ENCODE measurements at regions not wholly inside any gene's neighbourhood (a gene's known extent, or its start where the extent isn't known, plus 50 kb on each side); places are given as distances from the start of the nearest gene placed in this dataset.

DNA sequence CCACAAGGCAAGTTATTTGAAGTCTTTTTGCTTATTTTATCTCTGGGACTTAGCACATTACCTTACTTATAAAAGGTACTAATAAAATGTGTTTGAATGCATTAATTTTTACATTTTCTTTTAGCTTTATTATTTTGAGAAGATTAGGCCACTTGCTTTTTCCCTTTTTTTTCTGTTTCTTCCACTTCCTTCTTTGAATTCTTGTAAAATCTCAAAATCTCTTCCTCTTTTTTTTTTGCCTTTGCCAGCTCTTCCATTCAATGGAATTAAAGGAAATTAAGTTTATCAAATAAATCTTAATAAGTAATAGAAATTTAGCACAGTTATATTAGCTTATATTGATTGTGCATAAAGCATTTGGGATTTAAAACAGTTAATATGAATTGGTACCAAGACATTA is 260.9 kb downstream of the SRGAP2C start:
- CTCF ChIA-PET, result no interaction called here
- Histone ChIP-seq H3K36me3 (ENCODE audit: control insufficient read depth, insufficient read depth, low read length) (no peaks in the 10 kb centered on the region), H2BK5ac (ENCODE audit: low read depth, low read length, poor library complexity, severe bottlenecking) (no peak overlapping the region), H2BK120ac (ENCODE audit: low read depth, low read length) (no peak overlapping the region), H3K9ac (ENCODE audit: low read depth, low read length) (no peak overlapping the region), H3K27me3 (ENCODE audit: control insufficient read depth, insufficient read depth, low read length) (peaks cover 2% of the 10 kb centered on the region), H2BK20ac (ENCODE audit: low read depth, low read length) (no peak overlapping the region), H3K56ac (ENCODE audit: extremely low read depth, insufficient read depth, low read length) (no peak overlapping the region), H4K5ac (ENCODE audit: low read depth, low read length) (no peak overlapping the region), H2BK15ac (ENCODE audit: low read depth, low read length) (no peak overlapping the region), H3K4me3 (ENCODE audit: insufficient read depth, low read depth, low read length) (no peak overlapping the region), H3K9me3 (ENCODE audit: control insufficient read depth, insufficient read depth, low read length) (no peaks in the 10 kb centered on the region), H3K9me1 (ENCODE audit: insufficient read depth, low read length) (no peaks in the 10 kb centered on the region), H3K18ac (ENCODE audit: low read depth, low read length) (no peak overlapping the region), H3K4me2 (ENCODE audit: low read depth, low read length) (no peak overlapping the region), H2AK9ac (replicated peaks; ENCODE audit: low read depth, low read length, poor library complexity) (no peak overlapping the region), H2AK5ac (ENCODE audit: low read depth, low read length) (no peak overlapping the region), H4K20me1 (ENCODE audit: insufficient read depth, low read length) (no peaks in the 10 kb centered on the region), H3K4me1 (ENCODE audit: control insufficient read depth, insufficient read depth, low read length) (no peaks in the 10 kb centered on the region), H3K79me1 (ENCODE audit: low read depth in 1 of 2, low read length in 2 of 2) (no peaks in the 10 kb centered on the region), H3K14ac (replicated peaks; ENCODE audit: low read depth, low read length) (no peak overlapping the region), H3K4ac (ENCODE audit: low read depth, low read length) (no peak overlapping the region), H2AFZ (replicated peaks; ENCODE audit: low read length, poor library complexity) (no peak overlapping the region), H4K8ac (ENCODE audit: low read depth in 2 of 2, low read length in 2 of 2) (no peak overlapping the region), H3K23ac (ENCODE audit: low read depth, low read length) (no peak overlapping the region), H4K91ac (ENCODE audit: insufficient read depth, low read depth, low read length) (no peak overlapping the region), H3K27ac (ENCODE audit: insufficient read depth, low read length) (no peak overlapping the region)
- BruUV-seq (replicated peaks), result no TSS peak
- dilution Hi-C loops (cut with HindIII; ENCODE audit: low sequenced_read_pairs, unreplicated experiment) (no loop called here), in situ Hi-C loops (cut with MboI; ENCODE audit: low sequenced_read_pairs) (no loop called here), intact Hi-C loops (cut with micrococcal nuclease) (loop anchor here (10.0 kb wide), 1 partner anchor 119 kb away; no protein-coding TSS in a partner anchor)
- POLR2A ChIA-PET (ENCODE audit: unreplicated experiment), result no interaction called here
- DNase-seq, result no peak
- ATAC-seq (ENCODE audit: low read depth), result no peak
- no peak for TF ChIP-seq RFX5 (IDR thresholded peaks at IDR 0.05; ENCODE audit: low read depth, low read length)
- TF ChIP-seq, protein P1, sequence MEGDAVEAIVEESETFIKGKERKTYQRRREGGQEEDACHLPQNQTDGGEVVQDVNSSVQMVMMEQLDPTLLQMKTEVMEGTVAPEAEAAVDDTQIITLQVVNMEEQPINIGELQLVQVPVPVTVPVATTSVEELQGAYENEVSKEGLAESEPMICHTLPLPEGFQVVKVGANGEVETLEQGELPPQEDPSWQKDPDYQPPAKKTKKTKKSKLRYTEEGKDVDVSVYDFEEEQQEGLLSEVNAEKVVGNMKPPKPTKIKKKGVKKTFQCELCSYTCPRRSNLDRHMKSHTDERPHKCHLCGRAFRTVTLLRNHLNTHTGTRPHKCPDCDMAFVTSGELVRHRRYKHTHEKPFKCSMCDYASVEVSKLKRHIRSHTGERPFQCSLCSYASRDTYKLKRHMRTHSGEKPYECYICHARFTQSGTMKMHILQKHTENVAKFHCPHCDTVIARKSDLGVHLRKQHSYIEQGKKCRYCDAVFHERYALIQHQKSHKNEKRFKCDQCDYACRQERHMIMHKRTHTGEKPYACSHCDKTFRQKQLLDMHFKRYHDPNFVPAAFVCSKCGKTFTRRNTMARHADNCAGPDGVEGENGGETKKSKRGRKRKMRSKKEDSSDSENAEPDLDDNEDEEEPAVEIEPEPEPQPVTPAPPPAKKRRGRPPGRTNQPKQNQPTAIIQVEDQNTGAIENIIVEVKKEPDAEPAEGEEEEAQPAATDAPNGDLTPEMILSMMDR (conservative IDR thresholded peaks at IDR 0.05; ENCODE audit: low read depth, low read length), result no peak
